SK-MEL-5 (cell line): ENCODE measurements at regions not wholly inside any gene's neighbourhood (a gene's known extent, or its start where the extent isn't known, plus 50 kb on each side); places are given as distances from the start of the nearest gene placed in this dataset.

Experiments used
- DNase-seq: peaks from one replicate; pipeline ENCODE4 v3.0.0-alpha.2; 2016; ENCODE audit warnings: low read depth, low spot score
- in situ Hi-C: cut with HindIII; loops from 2 replicates; pipeline ENCODE4 v1.10.0; 2016; ENCODE audit warnings: low sequenced_read_pairs, high pct_unique_total_duplicates, low pct_unique_long_range_greater_than_20kb

DNA sequence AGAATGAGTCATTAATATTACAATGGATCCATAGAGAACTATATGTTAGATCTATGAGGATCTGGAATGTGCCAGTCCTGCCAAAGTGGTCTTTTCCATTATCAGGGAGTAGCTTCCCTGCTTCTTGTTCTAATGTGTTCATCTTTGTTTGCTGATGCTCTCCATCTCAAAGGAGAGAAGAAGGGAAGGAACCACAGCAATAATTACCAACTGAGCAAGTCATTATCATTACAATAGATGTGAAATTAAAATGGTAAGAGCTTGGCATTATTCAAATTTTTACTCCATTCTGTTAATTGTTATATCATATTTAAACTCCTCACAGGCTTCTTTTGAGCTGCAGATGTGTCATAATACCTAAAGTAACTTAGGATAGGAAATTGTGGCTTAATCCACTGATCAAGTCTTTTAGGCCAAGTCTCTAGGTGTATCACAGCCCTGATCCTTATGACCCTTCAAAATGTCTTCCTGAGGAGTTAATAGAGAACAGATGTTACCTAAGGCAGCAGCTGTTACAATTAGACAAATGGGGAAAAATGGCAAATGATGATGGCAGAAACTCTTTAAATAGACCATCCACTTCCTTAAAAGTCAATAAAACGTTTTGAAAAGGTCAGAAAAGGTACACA, 1492.7 kb upstream of the IGFBP7 start:
- no peak for DNase-seq
- in situ Hi-C loops: no loop called here

DNA sequence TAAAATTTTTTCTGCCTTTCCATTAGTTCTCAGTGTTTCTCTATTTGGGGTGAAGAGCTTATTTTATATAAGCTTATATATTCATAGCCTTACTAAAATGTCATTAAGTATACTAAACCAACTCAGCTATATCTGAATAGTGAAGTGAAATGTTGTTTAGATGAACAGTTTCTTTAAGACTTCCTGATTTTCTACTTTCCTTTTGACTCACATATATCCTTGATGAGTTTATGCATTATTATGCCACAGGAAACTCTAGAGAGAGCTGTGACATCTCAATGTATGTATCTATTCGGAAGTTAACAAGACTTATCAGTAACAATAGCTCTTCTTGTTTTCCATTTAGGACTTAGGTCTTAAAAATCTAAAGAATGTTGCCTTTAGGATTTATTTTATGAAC, 1491.8 kb upstream of the IGFBP7 start:
- DNase-seq: no peak
- in situ Hi-C loops: no loop called here

DNA sequence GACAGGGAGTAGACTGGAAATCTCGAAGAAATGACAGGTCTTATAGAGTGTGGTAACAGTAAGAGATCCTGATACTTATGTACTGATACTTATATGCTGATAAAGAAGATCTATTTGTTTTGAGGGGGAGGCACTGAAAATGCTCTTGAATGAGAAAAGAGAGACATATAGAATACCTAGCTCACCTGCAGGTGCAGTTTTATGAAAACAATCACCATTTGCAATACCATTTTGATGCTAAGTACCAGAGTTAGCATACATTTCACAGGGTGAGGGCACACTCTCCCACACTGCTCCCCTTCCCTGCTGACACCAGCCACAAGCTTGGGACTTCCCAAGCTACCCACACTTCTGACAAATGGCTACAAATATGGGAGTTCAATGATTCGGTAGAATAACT, 1490.1 kb upstream of the IGFBP7 start:
- in situ Hi-C loops: no loop called here
- no peak for DNase-seq

DNA sequence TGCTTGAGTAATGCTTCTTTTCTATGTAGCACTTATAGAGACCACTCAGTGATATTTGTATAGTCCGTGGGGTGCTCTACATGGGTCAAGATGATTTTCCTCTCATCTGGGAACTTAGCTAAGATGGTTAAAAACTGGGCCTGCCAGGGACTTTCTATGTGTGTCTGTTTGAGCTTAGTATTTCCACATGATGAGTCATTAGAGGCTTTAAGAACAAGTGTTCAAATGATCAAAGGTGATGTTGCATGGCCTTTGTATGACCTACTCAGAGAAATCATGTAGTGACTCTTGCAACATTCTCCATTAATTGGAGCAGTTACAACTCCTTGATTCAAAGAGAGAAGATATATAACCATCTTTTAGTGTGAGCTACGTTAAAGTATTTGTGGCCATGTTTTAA, 1480.5 kb upstream of the IGFBP7 start:
- DNase-seq: no peak
- in situ Hi-C loops: no loop called here

DNA sequence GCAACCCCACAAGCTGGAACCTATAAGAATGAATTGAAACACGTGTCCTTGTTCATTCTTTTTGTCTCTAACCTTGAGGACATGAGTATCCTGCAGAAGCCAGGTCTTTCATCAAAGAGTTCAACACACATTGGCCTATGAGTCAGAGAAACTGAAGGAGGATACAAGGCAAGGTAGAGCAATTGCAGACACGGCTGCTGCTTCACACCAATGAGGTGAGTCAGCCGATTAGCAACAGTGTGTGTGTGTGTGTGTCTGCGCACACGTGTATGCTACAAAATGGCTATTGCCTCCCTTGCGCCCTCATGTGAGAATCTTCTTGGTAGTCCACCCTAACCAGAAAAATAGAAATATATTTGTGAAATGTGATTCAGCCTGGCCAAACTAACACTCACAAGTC, 1477.7 kb upstream of the IGFBP7 start:
- peak; percentile 9 for DNase-seq

DNA sequence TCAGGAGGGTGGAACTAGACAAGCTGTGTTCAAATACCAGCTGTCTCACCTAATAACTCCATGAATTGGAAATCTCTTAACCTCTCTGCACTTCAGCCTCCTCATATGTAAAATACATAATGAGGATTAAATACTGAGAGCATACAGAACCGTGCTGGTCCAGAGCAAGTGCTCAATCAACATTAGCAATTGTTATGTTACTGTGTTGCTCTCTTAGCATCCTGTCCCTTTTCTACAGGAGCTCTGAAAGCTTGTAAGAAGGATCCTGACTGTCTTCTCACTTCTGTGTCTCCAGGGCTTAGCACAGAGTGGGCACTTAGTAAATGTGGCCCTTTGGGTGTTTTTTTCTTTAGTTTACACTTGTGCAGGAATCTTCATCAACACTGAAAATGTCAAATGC, 1456.1 kb upstream of the IGFBP7 start:
- DNase-seq: no peak
- in situ Hi-C loops: no loop called here

More for the DNA sequence above, 1477.7 kb upstream of the IGFBP7 start:
- in situ Hi-C loops: no loop called here

DNA sequence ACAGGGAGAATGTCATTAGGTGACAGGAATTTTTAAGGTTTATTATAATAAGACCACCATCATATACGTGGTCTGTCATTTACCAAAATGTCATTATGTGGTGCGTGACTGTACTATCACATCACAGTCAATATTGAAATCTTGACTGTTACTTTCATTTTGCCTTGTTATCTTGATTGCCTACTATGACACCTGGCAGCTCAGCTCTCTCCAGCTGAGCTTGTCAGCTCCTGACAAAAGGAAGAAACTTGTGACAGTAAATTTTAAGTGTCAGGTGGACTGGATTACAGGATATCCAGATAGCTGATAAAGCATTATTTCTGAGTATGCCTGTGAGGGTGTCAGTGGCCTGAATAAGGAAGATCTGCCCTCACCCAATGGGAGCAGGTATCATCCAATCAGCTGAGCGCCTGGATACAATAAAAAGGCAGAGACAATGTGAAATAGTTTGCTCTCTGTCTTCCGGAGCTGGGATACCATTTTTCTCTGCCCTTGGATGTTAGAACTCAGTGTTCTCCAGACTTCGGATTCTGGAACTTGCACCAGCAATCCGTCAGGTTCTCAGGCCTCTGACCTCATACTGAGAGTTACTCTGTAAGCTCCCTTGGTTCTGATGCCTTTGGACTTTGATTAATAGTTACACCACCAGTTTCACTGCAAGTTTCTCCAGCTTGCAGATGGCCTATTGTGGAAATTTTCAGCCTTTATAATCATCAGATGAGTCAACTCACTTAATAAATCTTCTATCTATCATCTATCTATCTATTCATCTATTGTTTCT, 1454.7 kb upstream of the IGFBP7 start:
- in situ Hi-C loops: no loop called here
- DNase-seq: no peak

DNA sequence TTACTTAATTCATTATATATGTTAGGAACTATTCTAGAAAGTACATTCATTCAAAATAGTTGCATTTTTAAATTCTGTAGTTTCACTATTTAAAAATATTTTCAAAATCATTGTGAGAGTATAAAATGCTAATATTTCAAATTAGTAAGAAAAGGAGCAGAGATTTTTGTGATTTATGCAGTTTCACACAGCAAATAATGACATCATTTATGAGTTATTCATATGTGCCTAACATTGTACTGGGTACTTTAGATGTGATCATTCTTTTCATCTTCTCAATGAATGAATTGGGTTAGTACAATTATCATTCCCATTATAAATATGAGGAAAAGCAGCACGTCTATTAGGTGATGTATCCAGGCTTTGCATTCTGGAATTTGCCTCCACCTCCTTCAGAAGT, 1451.0 kb upstream of the IGFBP7 start:
- DNase-seq: no peak
- in situ Hi-C loops: no loop called here

DNA sequence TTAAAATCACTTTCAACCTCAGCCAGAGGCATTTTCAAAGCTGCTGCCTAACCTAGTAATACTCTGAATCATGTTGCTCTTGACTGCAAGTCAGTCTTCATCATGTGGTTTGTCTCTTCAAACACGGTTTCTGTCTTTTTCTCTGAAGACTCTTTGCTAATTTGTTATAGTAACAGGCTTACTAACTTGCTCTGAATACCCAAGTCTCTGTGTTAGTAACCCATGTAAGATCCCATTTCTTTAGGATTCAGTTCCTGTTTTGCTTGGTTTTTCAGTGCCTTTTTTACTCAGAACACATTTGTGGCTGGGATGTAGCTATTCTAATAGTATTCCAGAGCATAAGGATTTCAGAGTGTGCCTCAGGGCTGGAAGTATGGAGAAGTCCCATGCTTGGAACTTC, 1450.6 kb upstream of the IGFBP7 start:
- no peak for DNase-seq
- in situ Hi-C loops: no loop called here

DNA sequence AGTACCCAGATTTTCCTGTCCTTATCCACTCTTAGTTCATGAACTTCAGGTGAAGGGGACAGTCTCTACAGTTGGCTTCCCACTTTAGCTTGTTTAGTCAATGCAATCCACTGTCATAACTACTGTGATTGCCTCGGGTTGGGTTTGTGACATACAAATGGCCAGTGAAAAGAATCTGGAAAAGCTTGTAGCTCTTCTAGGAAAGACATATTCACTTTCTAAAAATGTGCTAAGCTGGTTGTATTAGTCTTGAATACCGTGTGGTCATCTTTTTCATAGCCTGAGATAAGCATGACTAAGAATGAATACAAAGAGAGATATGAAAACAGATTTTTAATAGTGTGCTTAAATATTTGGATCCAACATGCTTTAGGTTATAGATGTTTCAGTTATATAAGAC, 1443.5 kb upstream of the IGFBP7 start:
- in situ Hi-C loops: no loop called here
- DNase-seq: no peak

DNA sequence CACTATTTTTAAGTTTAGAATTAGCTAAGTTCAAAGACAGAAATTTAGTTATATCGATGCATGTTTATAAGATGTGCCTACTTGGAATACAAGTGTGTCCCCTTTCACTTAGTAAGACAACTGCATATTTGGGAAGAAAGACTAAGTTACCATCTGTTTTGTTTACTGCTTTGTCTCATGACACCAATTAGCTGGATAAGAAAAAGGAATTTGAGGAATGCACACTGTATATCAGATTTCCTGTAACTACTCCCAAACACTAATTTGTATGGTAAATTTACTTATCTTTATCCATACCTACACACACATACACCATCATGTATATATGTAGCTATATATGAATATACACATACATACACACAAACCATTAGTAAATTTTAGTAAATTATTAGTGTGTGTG, 1442.8 kb upstream of the IGFBP7 start:
- in situ Hi-C loops: no loop called here
- DNase-seq: no peak

DNA sequence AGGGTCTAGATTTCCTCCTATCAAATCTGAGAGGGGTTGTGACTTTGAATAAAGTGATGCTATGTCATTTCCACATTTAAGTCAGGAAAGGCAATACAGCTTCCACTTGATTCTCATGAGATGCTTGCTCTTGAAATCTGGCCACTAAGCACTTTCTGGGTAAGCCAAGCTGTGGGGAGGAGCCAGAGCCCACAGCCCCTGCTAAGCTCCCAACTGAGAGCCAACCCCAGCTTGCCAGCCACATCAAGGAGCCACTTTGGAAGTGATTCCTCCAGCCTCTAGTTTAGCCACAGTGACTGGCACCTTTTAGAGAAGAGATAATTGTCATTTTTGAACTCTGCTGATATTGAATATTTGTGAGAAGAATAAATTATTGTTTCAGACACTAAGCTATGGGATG, 1441.5 kb upstream of the IGFBP7 start:
- no peak for DNase-seq
- in situ Hi-C loops: no loop called here

DNA sequence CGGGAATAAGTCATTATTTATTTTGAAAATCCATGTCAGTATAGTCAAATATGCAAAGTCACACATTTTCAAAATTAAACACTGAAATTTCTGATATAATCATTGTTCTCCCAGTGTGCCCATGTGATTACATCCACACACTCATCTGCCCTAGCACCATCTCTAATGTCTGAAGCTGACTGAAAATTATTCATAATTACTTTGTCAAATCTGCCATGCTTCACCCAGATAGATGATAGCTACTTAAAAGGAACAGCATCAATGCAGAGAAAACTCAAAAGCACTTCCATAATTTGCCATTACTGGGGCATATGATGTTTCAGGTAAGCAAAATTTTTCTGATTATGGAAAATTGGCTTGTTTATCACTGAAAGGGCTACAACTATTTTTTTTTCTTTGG, 1433.3 kb upstream of the IGFBP7 start:
- DNase-seq: no peak
- in situ Hi-C loops: no loop called here

DNA sequence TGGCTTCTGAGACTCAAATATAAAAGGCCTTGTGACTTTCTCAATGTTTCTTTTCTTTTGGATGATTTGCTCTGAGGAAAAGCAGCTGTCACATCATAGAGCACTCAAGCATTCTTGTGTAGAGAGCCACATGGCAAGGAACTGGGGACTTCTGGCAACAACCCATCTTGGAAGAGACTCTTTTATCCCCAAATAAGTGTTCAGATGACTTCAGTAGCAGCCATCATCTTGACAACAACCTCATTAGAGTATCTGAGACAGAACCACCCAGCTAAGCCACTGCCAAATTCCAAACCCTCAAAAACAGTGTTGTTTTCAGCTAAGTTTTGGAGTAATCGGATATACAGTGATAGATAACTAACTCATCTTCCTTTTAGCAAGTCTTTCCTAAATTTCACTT, 1431.7 kb upstream of the IGFBP7 start:
- in situ Hi-C loops: no loop called here
- DNase-seq: no peak

DNA sequence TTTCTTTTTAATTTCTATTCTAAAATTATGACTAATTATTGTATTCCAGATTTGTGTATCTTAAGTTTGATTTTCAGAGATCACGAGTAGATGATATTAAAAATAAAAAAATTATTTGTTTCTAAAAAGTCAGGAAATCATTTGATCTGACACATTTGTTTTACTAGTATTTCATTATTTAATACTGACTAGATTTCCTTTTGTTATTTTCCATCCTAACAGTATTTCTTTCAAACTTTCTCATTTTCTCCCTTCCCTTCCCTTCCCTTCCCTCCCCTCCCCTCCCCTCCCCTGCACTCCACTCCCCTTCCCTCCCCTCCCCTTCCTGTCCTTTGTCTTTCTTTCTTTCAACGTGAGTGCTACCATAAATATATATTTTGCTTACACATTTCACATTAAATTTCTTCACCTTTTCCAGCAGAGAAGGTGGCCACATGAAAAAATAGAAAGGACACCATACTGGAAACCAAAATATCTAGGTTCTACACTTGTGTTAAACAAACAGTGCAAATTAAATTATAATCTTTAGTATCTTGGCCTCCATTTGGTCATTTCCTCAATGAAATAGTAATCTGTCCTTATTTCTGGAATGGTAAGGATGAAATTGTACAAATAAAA, 1412.7 kb upstream of the IGFBP7 start:
- in situ Hi-C loops: no loop called here
- no peak for DNase-seq

DNA sequence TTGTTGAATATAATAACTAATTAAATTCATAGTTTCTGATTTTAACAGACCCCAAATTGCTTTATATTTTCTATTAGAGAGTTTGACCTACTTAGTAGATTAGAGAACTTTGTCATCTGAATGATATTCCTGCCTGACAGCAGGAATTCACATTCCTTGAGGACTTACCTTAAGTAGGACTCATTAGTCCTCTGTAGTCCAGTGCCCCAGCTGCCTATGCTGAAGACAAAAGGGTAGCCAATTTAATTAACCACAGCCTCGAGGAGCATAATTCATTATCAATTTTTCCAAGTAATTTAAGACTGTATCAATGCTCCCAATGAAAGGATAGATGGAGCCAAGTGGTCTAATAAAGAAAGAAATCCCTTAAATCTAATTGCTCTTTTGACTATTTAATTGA, 1405.0 kb upstream of the IGFBP7 start:
- no peak for DNase-seq
- in situ Hi-C loops: no loop called here

DNA sequence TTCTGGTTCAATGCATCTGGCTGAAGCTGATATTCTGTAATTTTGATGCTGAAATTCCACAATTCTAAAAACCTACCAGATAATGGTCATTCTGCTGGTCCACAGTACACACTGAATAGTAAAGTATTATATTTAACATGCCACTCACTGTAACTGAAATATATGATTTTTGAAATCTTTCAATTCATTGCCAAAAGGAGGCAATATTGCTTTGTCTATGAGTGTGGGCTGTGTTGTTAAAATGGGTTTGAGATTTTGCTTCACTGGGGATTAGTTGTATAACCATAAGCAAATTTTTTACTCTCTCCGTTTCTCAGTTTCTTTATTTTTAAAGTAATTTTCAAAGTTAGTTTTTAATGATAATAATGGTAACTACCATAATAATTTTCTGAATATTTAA, 1404.1 kb upstream of the IGFBP7 start:
- in situ Hi-C loops: no loop called here
- peak; percentile 1 for DNase-seq

DNA sequence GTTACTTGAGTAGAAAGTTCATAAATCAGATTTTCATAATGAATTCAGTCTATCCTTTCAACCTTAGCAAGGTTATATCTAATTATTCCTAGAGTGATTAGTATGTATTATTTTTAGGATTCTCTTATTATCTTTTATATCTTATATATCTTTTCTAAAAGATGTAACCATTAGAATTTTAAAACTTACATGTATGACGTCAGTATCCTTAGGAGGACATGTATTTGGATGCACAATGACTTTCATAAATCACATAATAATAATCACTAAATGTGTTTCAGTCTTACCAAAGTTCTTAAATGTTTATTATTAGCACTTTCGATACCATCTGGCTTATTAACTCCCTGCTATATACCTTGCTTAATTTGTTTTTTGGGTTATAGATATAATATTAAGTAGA, 1400.5 kb upstream of the IGFBP7 start:
- in situ Hi-C loops: no loop called here
- no peak for DNase-seq

DNA sequence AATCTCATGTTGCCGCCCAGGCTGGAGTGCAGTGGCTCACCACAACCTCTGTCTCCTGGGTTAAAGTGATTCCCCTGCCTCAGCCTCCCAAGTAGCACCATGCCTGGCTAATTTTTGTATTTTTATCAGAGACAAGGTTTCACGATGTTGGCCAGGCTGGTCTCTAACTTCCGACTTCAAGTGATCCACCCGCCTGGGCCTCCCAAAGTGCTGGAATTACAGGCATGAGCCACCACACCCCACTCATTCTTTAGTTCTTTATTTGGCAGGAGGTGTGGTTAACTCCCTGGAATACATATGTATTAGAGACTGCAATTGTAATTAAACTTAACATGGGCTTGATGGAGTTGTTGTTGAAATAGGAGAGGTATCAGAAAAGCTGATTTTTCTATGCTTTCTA, 1396.9 kb upstream of the IGFBP7 start:
- in situ Hi-C loops: no loop called here

More for the DNA sequence above, 1396.9 kb upstream of the IGFBP7 start:
- no peak for DNase-seq
